GM18861 (cell line): ENCODE measurements at regions not wholly inside any gene's neighbourhood (a gene's known extent, or its start where the extent isn't known, plus 50 kb on each side); places are given as distances from the start of the nearest gene placed in this dataset.

Experiments
- ATAC-seq: cut with Tn5 transposase; IDR thresholded peaks from one replicate; pipeline ENCODE4 v1.9.1; 2021; ENCODE audit not compliant: unreplicated experiment

- ATAC-seq: no peak
These were observed 400.5 kb downstream of the MATN1 start for GRCh38 chr1:30322859-30323257.

- no peak for ATAC-seq
These were observed 401.2 kb downstream of the MATN1 start for GRCh38 chr1:30321996-30322858.

- ATAC-seq: no peak
These were observed 402.0 kb downstream of the MATN1 start for GRCh38 chr1:30321246-30321910.

- ATAC-seq: no peak
These were observed 402.8 kb downstream of the MATN1 start for GRCh38 chr1:30320581-30320890.

GRCh38 chr1:30319765-30320580, 403.4 kb downstream of the MATN1 start:
- ATAC-seq: no peak

GRCh38 chr1:30318864-30319718, 404.3 kb downstream of the MATN1 start:
- no peak for ATAC-seq

GRCh38 chr1:30318413-30318812, 405.0 kb downstream of the MATN1 start:
- ATAC-seq: no peak

GRCh38 chr1:30317921-30318320, 405.5 kb downstream of the MATN1 start:
- no peak for ATAC-seq

- ATAC-seq: no peak
These were observed 407.3 kb downstream of the MATN1 start for GRCh38 chr1:30316056-30316455.

GRCh38 chr1:30315185-30315960, 408.0 kb downstream of the MATN1 start:
- ATAC-seq: no peak

- no peak for ATAC-seq
These were observed 408.8 kb downstream of the MATN1 start for GRCh38 chr1:30314591-30314990.

- no peak for ATAC-seq
These were observed 409.8 kb downstream of the MATN1 start for GRCh38 chr1:30313584-30313983.

GRCh38 chr1:30313176-30313575, 410.2 kb downstream of the MATN1 start:
- no peak for ATAC-seq

GRCh38 chr1:30312226-30312625, 411.2 kb downstream of the MATN1 start:
- no peak for ATAC-seq

GRCh38 chr1:30311749-30312148, 411.6 kb downstream of the MATN1 start:
- ATAC-seq: no peak

GRCh38 chr1:30310966-30311742, 412.2 kb downstream of the MATN1 start:
- no peak for ATAC-seq

GRCh38 chr1:30307182-30307581, 416.2 kb downstream of the MATN1 start:
- ATAC-seq: no peak

GRCh38 chr1:30305519-30305918, 417.9 kb downstream of the MATN1 start:
- ATAC-seq: no peak

GRCh38 chr1:30305061-30305460, 418.3 kb downstream of the MATN1 start:
- no peak for ATAC-seq
